Hepatocyte (in vitro differentiated cells): ENCODE measurements at regions not wholly inside any gene's neighbourhood (a gene's known extent, or its start where the extent isn't known, plus 50 kb on each side); places are given as distances from the start of the nearest gene placed in this dataset.

ENCODE experiments used
- CTCF ChIP-seq: fragments of 200-600 bp; sonication (generic); IDR thresholded peaks from 2 replicates; pipeline ENCODE4 v1.5.1; 2016; ENCODE audit warnings: antibody characterized with exemption, mild to moderate bottlenecking; ENCODE audit not compliant: poor library complexity
- EZH2 ChIP-seq: fragments of 200-600 bp; sonication (generic); IDR thresholded peaks from 2 replicates; pipeline ENCODE4 v1.6.1; 2016; ENCODE audit warnings: antibody characterized with exemption, mild to moderate bottlenecking, borderline replicate concordance
- EZH2phosphoT487 ChIP-seq: fragments of 200-600 bp; sonication (generic); IDR thresholded peaks from one replicate; pipeline ENCODE4 v1.6.1; 2018; ENCODE audit warnings: antibody characterized with exemption, mild to moderate bottlenecking, low read depth, moderate library complexity; ENCODE audit not compliant: unreplicated experiment, severe bottlenecking

DNA sequence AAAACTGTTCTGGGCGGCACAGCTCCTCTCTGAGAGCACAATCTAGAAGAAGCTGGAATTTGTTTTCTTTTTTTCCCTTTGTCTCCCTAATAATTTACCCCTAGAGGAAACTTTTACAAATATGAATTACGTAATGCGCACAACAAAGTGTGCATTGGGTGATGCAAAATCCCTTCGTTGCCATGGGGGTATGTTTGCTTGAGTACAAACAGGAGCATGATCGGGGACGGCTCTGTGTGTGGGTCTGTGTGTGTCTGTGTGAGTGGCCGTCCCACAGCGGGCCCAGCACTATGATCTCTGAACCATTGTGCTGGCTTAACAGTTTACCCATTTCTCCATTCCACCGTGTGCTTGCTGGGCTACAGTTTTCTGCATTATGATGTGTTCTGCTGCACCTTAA, 278.2 kb downstream of the CDC5L start:
- no peak for TF ChIP-seq CTCF
- no peak for TF ChIP-seq EZH2phosphoT487
- TF ChIP-seq EZH2, result no peak
